Renal cortical epithelial cell (primary cell): ENCODE measurements at regions not wholly inside any gene's neighbourhood (a gene's known extent, or its start where the extent isn't known, plus 50 kb on each side); places are given as distances from the start of the nearest gene placed in this dataset.
A peak's percentile ranks its signal among the peaks of the same experiment; 100 is the strongest.

Experiments
- DNase-seq: peaks from one replicate; pipeline ENCODE4 v3.0.0-alpha.2; 2011; ENCODE audit warnings: low read depth

- DNase-seq: no peak
Observed at GRCh38 chr11:30811226-30811755, 225.1 kb upstream of the MPPED2 start.

GRCh38 chr11:30810116-30810515 is 224.0 kb upstream of the MPPED2 start:
- DNase-seq: no peak

DNA sequence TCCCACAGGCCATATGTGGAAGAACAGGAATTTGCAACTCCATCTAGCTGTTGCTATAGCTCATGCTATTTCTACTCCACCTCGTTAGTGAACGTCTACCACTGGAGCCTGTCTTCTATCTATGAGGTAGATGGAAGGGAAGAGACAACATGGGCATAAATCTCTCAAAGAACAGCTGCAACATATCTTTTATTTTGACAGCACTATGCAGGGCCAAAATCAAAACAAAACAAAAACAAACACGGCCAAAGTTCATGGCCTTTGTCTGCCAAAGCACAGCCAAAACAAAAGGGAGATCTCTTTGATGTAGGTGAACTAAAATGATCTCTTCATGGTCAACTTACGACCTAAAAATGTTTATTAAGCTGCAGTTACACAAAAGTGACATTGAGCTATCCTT is 215.2 kb upstream of the MPPED2 start:
- no peak for DNase-seq

GRCh38 chr11:30800904-30801303 is 214.8 kb upstream of the MPPED2 start:
- DNase-seq: no peak

- DNase-seq: no peak
Observed at GRCh38 chr11:30798547-30799236, 212.5 kb upstream of the MPPED2 start.

- peak; percentile 89 for DNase-seq
Observed at GRCh38 chr11:30789270-30789669, 203.1 kb upstream of the MPPED2 start.

- DNase-seq: peak; percentile 23
Observed at GRCh38 chr11:30788849-30789248, 202.7 kb upstream of the MPPED2 start.

GRCh38 chr11:30786256-30787110 is 200.3 kb upstream of the MPPED2 start:
- peak; percentile 82 for DNase-seq

- DNase-seq: no peak
Observed at GRCh38 chr11:30778596-30778995, 192.4 kb upstream of the MPPED2 start.

DNA sequence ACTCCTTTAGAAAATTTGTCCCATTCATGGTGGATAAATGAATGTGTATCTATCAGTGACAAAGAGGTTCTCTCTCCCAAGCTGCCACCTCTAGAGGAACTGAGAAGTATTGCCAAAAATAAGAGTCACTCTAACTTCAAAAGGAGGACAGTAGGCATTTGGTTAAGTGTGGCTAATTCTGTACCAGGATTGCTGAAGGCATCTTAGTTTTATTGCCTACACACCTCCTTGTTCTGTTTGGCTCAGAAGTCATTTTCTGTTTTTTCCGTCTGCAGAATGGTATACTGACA is 189.0 kb upstream of the MPPED2 start:
- no peak for DNase-seq

DNA sequence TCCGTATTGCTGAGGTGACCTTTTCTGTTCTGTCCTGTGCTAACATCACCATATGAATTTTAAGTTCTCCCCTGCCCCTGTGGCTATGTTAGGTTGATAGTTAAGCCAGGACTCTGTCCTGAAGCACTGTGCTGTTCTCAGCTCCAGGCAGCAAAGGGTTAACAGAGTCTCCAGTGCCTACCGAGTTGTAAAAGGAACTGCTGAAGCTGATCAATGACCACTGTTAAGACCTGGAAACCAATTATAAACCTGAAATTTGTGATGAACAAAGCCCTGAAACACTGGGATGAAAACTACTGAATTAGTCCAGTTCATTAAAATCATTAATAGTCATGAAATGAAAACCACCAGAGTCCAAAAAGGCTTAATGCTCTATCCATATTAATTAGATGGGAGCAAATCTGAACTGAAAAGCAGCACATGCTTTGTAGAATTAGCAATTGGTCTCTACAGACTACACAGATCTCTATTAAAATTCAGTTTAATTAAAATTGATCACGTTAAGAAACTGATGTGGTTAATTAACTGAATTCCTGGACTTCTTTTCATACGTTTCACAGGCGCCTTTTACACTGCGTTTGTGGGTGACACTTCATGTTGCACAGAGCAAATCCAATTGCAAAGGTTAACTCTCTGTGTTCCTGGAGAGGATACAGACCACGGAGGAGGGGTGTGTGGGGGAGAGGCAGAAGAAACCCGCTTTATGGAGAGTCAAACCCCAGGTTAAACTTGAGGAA is 188.5 kb upstream of the MPPED2 start:
- no peak for DNase-seq

DNA sequence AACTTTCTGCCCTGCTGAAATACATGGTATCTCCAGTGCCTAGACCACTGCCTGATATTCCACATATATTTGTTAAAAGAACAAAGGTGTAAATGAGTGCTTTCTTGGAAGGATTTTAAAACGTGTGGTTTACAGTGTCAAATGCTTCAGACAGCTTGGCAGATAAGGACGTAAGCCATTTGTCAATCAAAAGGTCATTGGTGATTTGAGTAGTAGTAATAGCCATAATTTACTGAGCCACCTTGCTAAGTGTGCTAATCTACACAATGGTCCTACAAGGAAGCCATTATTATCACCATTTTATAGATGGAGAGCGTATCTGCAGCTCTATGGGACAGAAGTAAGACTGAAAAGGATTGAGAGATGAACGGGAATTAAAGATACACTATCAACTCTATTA is 186.8 kb upstream of the MPPED2 start:
- no peak for DNase-seq

- DNase-seq: peak; percentile 71
Observed at GRCh38 chr11:30763951-30764350, 177.8 kb upstream of the MPPED2 start.

- DNase-seq: no peak
Observed at GRCh38 chr11:30762188-30762587, 176.0 kb upstream of the MPPED2 start.

DNA sequence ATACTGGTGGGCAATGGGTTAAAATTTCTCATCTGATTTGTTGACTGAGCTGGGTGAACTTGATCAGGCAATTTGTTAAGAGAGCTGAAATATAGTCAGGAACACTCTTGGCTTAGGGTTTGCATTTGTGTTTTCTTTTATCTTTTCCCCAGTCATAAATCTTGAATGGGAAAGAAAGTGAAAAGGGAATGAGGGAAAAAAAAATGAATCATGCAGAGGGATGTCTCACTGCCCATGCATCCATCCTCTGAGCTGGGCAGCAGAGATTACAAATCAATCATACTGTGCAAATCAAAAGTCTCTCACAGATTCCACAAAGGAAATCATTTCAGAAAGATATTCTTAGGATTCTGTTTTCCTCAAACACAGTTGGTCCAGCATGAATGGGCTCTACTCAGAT is 174.2 kb upstream of the MPPED2 start:
- DNase-seq: peak; percentile 22

DNA sequence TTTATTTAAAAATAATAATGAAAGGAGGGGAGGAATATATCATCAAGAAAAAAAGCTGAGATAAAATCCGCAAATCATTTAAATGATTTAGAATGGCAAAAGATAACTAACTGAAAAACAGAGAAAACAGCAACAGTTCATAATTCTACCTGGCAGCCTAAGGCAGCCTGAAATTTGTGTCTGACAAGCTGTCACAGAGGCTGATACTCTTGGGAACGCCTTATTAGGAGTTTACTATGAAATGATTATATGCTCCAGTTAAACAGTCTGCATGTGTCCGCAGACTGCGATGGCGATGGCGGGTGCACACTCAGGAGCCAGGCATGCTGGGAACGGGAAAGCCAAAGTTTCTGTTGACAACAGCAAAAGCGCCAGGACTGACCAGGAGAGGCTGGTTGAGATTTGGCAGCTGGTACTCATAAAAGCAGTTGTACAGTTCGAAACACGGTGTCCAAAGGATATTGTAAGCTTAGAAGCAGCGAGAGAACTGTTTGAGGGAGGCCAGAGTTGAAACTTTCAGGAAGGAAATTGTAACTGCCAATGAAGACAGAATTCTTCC is 172.9 kb upstream of the MPPED2 start:
- DNase-seq: no peak

DNA sequence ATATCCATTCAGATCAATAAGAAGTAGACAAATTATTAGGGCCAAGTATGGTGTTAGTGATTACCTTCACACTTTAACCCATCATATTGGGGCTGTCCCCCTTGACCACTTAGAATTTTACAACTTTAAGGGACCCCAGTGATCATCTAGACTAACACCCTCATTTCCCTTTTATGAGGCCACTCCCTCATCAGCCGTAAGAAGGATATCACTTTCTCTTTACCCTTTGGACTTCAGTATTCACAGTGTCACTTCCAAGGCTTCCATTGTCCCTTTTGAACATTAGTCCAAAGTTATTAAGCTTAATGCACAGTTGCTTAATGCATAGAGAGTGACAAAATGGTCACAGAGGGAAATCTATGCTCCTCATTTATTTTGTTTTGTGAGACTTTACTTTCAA is 172.4 kb upstream of the MPPED2 start:
- no peak for DNase-seq

DNA sequence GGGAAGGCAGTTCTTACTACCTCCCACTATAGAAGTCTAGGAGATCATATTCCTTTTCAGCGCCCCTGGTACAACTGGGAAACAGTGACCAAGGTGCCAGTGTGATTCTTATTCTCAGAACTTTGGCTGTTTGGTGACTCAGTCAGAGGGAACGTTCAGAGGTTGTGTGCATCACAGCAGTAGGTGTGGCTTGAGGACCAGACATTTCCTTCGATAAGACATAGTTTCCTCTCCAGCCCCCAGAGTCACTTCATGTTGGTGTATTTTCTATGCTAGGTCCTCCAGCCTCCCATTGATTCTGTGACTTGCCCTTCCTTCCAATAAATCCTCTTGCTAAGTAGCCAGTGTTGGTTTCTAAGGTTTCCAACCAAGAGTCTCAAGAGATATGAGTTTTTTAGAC is 171.9 kb upstream of the MPPED2 start:
- DNase-seq: peak; percentile 6

- DNase-seq: no peak
Observed at GRCh38 chr11:30753994-30754393, 167.8 kb upstream of the MPPED2 start.

DNA sequence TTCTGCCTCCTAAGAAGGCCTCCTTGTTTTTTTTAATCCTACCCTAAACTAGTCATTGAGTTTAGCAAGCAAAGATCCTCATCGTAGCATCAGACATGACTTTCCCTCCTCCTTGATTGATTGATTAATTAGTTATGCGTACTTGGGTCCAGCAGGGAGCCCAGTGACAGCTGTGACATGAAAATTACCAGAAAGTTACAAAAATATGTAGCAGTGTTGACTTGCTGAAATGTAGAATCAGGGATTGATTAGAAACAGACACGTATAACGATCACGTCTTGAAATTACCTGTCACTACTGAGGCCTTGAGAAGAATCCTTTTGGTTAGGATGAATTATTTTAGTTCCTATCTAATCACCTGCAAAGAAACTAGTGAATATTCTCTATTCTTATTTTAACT is 167.4 kb upstream of the MPPED2 start:
- DNase-seq: no peak

GRCh38 chr11:30749268-30749667 is 163.1 kb upstream of the MPPED2 start:
- no peak for DNase-seq

GRCh38 chr11:30741039-30741550 is 154.9 kb upstream of the MPPED2 start:
- DNase-seq: peak; percentile 57
